GM12878 (cell line): ENCODE measurements at regions not wholly inside any gene's neighbourhood (a gene's known extent, or its start where the extent isn't known, plus 50 kb on each side); places are given as distances from the start of the nearest gene placed in this dataset.

Experiments used
- ATAC-seq: fragments of 200-7000 bp; cut with Tn5 transposase; 3 replicates; pipeline ENCODE4 v1.9.1; 2020; ENCODE audit warnings: mild to moderate bottlenecking, moderate library complexity
- BruUV-seq: library from RNA; stranded (reverse); fragments of 400-500 nt; replicated peaks from 2 replicates; lab custom pipeline; 2021; lab: Mats Ljungman, UMichigan
- CTCF ChIA-PET: fragments of 300-600 bp; sonication (Branson Sonifier 250); formaldehyde crosslinking; extraction: SDS; loops from one replicate; lab custom pipeline; 2021; ENCODE audit warnings: inconsistent platforms; lab: Yijun Ruan, JAX
- POLR2A ChIA-PET: fragments of 350-600 bp; formaldehyde crosslinking; extraction: SDS; loops from one replicate; lab custom pipeline; 2021; ENCODE audit warnings: inconsistent platforms; lab: Charles Lee
- RAD21 ChIA-PET: fragments of 300-600 bp; sonication (Branson Sonifier 250); formaldehyde crosslinking; loops from one replicate; lab custom pipeline; 2023; ENCODE audit warnings: antibody characterized with exemption; ENCODE audit not compliant: unreplicated experiment; lab: Charles Lee
- SMC1A ChIA-PET: fragments of 300-600 bp; sonication (Branson Sonifier 250); formaldehyde crosslinking; loops from one replicate; lab custom pipeline; 2023; ENCODE audit not compliant: unreplicated experiment, uncharacterized antibody; lab: Charles Lee
- DNase-seq: peaks from one replicate; pipeline ENCODE4 v3.0.0-alpha.2; 2011; ENCODE audit warnings: low read depth, low spot score
- FAIRE-seq: peaks from 3 replicates; lab custom pipeline; 2011; peaks lifted over from hg19 to GRCh38; lab: Jason Lieb, UNC
- H2AFZ ChIP-seq: 2 replicates; pipeline ENCODE4 v1.6.0; 2011; ENCODE audit warnings: low read depth, low read length, control low read depth; ENCODE audit not compliant: control insufficient read depth
- H3K27ac ChIP-seq: 2 replicates; pipeline ENCODE4 v1.5.1; 2011; ENCODE audit warnings: control low read depth; ENCODE audit not compliant: control insufficient read depth, insufficient read depth
- H3K27me3 ChIP-seq, 2 experiments: replicated peaks in 1 of 2; 2 replicates each; pipeline versions ENCODE4 v1.6.0 to v1.6.1; 2011; ENCODE audit warnings: low read length in 1 of 2; ENCODE audit not compliant: control insufficient read depth in 2 of 2, insufficient read depth in 2 of 2
- H3K36me3 ChIP-seq, 2 experiments: 2 replicates each; pipeline ENCODE4 v1.5.1; 2011; ENCODE audit warnings: low read length in 1 of 2; ENCODE audit not compliant: control insufficient read depth in 2 of 2, insufficient read depth in 2 of 2
- H3K4me1 ChIP-seq: 2 replicates; pipeline ENCODE4 v1.6.1; 2011; ENCODE audit warnings: mild to moderate bottlenecking, low read length, moderate library complexity, mixed read lengths; ENCODE audit not compliant: control insufficient read depth, insufficient read depth
- H3K4me2 ChIP-seq: 2 replicates; pipeline ENCODE4 v1.6.0; 2011; ENCODE audit warnings: control low read depth; ENCODE audit not compliant: control insufficient read depth, insufficient read depth
- H3K4me3 ChIP-seq: fragments of 200-600 bp; sonication (generic); 2 replicates; pipeline ENCODE4 v1.5.1; 2016
- H3K79me2 ChIP-seq: 2 replicates; pipeline ENCODE4 v1.6.0; 2011; ENCODE audit warnings: low read length; ENCODE audit not compliant: control insufficient read depth, insufficient read depth
- H3K9ac ChIP-seq: 2 replicates; pipeline ENCODE4 v1.8.0; 2011; ENCODE audit warnings: low read length, control low read depth, mixed read lengths; ENCODE audit not compliant: control insufficient read depth, insufficient read depth
- H3K9me3 ChIP-seq: replicated peaks from 3 replicates; pipeline ENCODE4 v1.5.1; 2011; ENCODE audit warnings: mild to moderate bottlenecking, low read length; ENCODE audit not compliant: control insufficient read depth, insufficient read depth
- H4K20me1 ChIP-seq: 2 replicates; pipeline ENCODE4 v1.6.0; 2011; ENCODE audit not compliant: control insufficient read depth, insufficient read depth
- ATF7 ChIP-seq: fragments of 450-650 bp; IDR thresholded peaks from 2 replicates; pipeline ENCODE4 v1.6.1; 2016; ENCODE audit warnings: low read depth, mild to moderate bottlenecking
- BHLHE40 ChIP-seq, 2 experiments: fragments of 450-650 bp in 1 of 2; IDR thresholded peaks; 2 replicates each; pipeline ENCODE4 v1.6.1; 2011 to 2017; ENCODE audit warnings: low read depth in 2 of 2, borderline replicate concordance in 1 of 2, improper control_type of control experiment in 1 of 2, low read length in 1 of 2, mild to moderate bottlenecking in 1 of 2
- CEBPB ChIP-seq, 2 experiments: fragments of 150-350 bp in 1 of 2; IDR thresholded peaks; 2 replicates each; pipeline ENCODE4 v1.6.1; 2012 to 2014; ENCODE audit warnings: low read depth in 2 of 2, low read length in 2 of 2, borderline replicate concordance in 1 of 2, inconsistent platforms in 1 of 2
- EGR1 ChIP-seq, 2 experiments: IDR thresholded peaks; 1 replicate in 1 of 2; 2 replicates in 1 of 2; pipeline ENCODE4 v1.6.1; 2011 to 2012; ENCODE audit warnings: low read depth in 2 of 2, low read length in 2 of 2, borderline replicate concordance in 1 of 2, mild to moderate bottlenecking in 1 of 2, moderate library complexity in 1 of 2
- JUNB ChIP-seq: IDR thresholded peaks from 2 replicates; pipeline ENCODE4 v1.6.1; 2016; ENCODE audit warnings: antibody characterized with exemption, mild to moderate bottlenecking
- LARP7 ChIP-seq: fragments of 450-650 bp; IDR thresholded peaks from 2 replicates; pipeline ENCODE4 v1.6.1; 2017; ENCODE audit warnings: mild to moderate bottlenecking
- NFIC ChIP-seq: IDR thresholded peaks from 2 replicates; pipeline ENCODE4 v1.6.1; 2012; ENCODE audit warnings: low read depth, mild to moderate bottlenecking, inconsistent platforms, low read length, moderate library complexity
- NFXL1 ChIP-seq: fragments of 450-650 bp; IDR thresholded peaks from 2 replicates; pipeline ENCODE4 v1.6.1; 2017; ENCODE audit warnings: antibody characterized with exemption, mild to moderate bottlenecking, borderline replicate concordance
- NR2C1 ChIP-seq: fragments of 450-650 bp; IDR thresholded peaks from 2 replicates; pipeline ENCODE4 v1.6.1; 2017; ENCODE audit warnings: antibody characterized with exemption, mild to moderate bottlenecking, moderate library complexity
- NR2F1 ChIP-seq: fragments of 450-650 bp; conservative IDR thresholded peaks from 2 replicates; pipeline ENCODE4 v1.6.1; 2017; ENCODE audit warnings: mild to moderate bottlenecking
- NRF1 ChIP-seq: conservative IDR thresholded peaks from 2 replicates; pipeline ENCODE4 v1.6.1; 2011; ENCODE audit warnings: mild to moderate bottlenecking, low read depth, low read length, improper control_type of control experiment
- PML ChIP-seq: IDR thresholded peaks from 2 replicates; pipeline ENCODE4 v1.6.1; 2012; ENCODE audit warnings: low read length, inconsistent platforms
- RCOR1 ChIP-seq: conservative IDR thresholded peaks from 2 replicates; pipeline ENCODE4 v1.6.1; 2012; ENCODE audit warnings: low read depth, low read length, improper control_type of control experiment
- RFX5 ChIP-seq: IDR thresholded peaks from 2 replicates; pipeline ENCODE4 v1.6.1; 2011; ENCODE audit warnings: low read depth, low read length, improper control_type of control experiment
- SIX5 ChIP-seq: IDR thresholded peaks from 2 replicates; pipeline ENCODE4 v1.6.1; 2011; ENCODE audit warnings: mild to moderate bottlenecking, low read depth, low read length, moderate library complexity; ENCODE audit not compliant: severe bottlenecking
- SMARCA5 ChIP-seq: fragments of 450-650 bp; IDR thresholded peaks from 2 replicates; pipeline ENCODE4 v1.6.1; 2017; ENCODE audit warnings: mild to moderate bottlenecking
- SREBF2 ChIP-seq: IDR thresholded peaks from 2 replicates; pipeline ENCODE4 v1.6.1; 2012; ENCODE audit warnings: mild to moderate bottlenecking, low read length
- SRF ChIP-seq, 2 experiments: IDR thresholded peaks; 2 replicates each; pipeline ENCODE4 v1.6.1; 2011; ENCODE audit warnings: low read depth in 2 of 2, low read length in 2 of 2, mild to moderate bottlenecking in 1 of 2, moderate library complexity in 1 of 2
- STAT1 ChIP-seq: fragments of 450-650 bp; conservative IDR thresholded peaks from 2 replicates; pipeline ENCODE4 v1.6.1; 2014; ENCODE audit warnings: antibody characterized with exemption, mild to moderate bottlenecking
- TCF7 ChIP-seq: IDR thresholded peaks from 2 replicates; pipeline ENCODE4 v1.6.1; 2014; ENCODE audit warnings: antibody characterized with exemption, borderline replicate concordance
- YY1 ChIP-seq: IDR thresholded peaks from 2 replicates; pipeline ENCODE4 v1.6.1; 2011; ENCODE audit warnings: low read depth, mild to moderate bottlenecking, low read length
- ZNF384 ChIP-seq: IDR thresholded peaks from 2 replicates; pipeline ENCODE4 v1.6.1; 2012; ENCODE audit warnings: low read depth, mild to moderate bottlenecking, low read length, improper control_type of control experiment, borderline replicate concordance
- WGBS: methylation state at CpG from one replicate; pipeline ENCODE4 v1.1.6; 2016; ENCODE audit warnings: low lambda C conversion rate; ENCODE audit not compliant: insufficient replicate concordance, insufficient coverage; ENCODE audit errors: missing lambda C conversion rate; 5-methylcytosine and 5-hydroxymethylcytosine counted together
- in situ Hi-C: fragments of 300-500 bp; cut with MboI; formaldehyde crosslinking; loops from 9 replicates; pipeline ENCODE4 v1.14.3; 2018; ENCODE audit warnings: mixed read lengths
- intact Hi-C: fragments of 100-400 bp; cut with micrococcal nuclease; formaldehyde crosslinking; loops from one replicate; pipeline ENCODE4 v1.14.2; 2022; ENCODE audit not compliant: unreplicated experiment
- TF ChIP-seq, protein P1 (sequence below): fragments of 450-650 bp; IDR thresholded peaks from 2 replicates; pipeline ENCODE4 v1.6.1; 2016; ENCODE audit warnings: mild to moderate bottlenecking
- TF ChIP-seq, protein P2 (sequence below): IDR thresholded peaks from 2 replicates; pipeline ENCODE4 v1.6.1; 2011; ENCODE audit warnings: borderline replicate concordance, low read depth, mild to moderate bottlenecking, moderate library complexity, mixed read lengths, low read length; ENCODE audit not compliant: insufficient read depth; ENCODE audit errors: extremely low read length

DNA sequence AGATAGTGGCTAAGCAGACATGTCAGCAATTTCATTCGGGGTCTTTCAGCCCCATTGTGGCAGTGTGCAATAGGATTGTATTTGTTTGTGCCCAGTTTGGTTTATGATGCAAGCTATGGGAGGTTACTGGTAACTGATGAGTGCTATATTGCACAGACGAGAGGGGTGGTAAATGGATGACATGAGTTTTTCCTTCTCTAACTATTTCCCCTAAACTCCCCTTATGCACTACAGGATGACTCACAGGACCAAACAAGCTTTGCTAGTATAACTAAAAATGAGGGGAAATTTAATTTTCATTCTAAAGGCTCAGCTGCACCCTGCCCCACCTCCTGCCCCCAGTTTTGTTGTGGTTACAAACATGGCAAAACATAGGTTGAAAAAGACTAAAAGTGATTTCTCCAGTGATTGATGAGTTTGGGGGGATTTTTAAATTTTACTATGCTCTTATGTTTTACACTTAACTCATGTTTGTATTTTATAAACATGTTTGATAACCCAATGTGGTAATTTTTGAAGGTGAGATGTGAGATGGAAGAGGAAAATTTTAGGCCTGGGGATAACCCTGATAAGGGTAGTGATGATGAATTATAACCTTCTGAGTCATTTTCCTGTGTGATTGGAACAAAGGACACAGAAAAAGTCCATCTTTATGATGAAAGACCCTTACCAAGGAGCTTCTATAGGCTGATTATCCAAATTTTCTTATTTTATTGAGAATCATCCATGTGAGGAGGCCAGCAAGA lies 60.8 kb upstream of the NAMPT start:
- CTCF ChIA-PET = interaction anchor here (1.0 to 3.2 kb wide), 4 partner anchors 13 to 169 kb away, joined by 3 to 20 read pairs (median 8); partner anchors contain the start of gene NAMPT
- in situ Hi-C loops (no loop called here), intact Hi-C loops (loop anchor here (1.0 to 5.0 kb wide), 4 partner anchors 59 to 168 kb away; no protein-coding TSS in a partner anchor)
- POLR2A ChIA-PET = interaction anchor here (0.6 to 6.3 kb wide), 7 partner anchors 9 to 234 kb away, joined by 3 to 47 read pairs (median 4); partner anchors contain the start of gene NAMPT
- no peak overlapping the region for H2AFZ ChIP-seq
- SMC1A ChIA-PET = interaction anchor here (0.9 to 6.3 kb wide), 13 partner anchors 9 to 167 kb away, joined by 3 to 60 read pairs (median 9); partner anchors contain the start of gene NAMPT
- H4K20me1 ChIP-seq = no peaks in the 10 kb centered on the region
- H3K9ac ChIP-seq = no peak overlapping the region
- FAIRE-seq = no peak
- H3K4me2 ChIP-seq = no peak overlapping the region
- RAD21 ChIA-PET = interaction anchor here (0.9 to 5.6 kb wide), 11 partner anchors 13 to 169 kb away, joined by 3 to 87 read pairs (median 11); partner anchors contain the start of gene NAMPT
- H3K36me3 ChIP-seq = no peaks in the 10 kb centered on the region
- 30% methylated on average over 2 of the region's 2 CpGs for WGBS
- peaks cover 19% of the 10 kb centered on the region; the same call in 2 of the 3 replicates for H3K9me3 ChIP-seq
- no peak for DNase-seq
- no peak overlapping the region for H3K4me3 ChIP-seq
- no peaks in the 10 kb centered on the region for H3K79me2 ChIP-seq
- H3K4me1 ChIP-seq = peaks cover 20% of the 10 kb centered on the region
- no peaks in the 10 kb centered on the region for H3K27me3 ChIP-seq
- peak; percentile 58 for ATAC-seq
- peak overlapping the region; percentile 80 for H3K27ac ChIP-seq
- BruUV-seq = no TSS peak
- TF ChIP-seq LARP7 (no peak), ZNF384 (no peak), TCF7 (no peak), SREBF2 (no peak), JUNB (0 out of 2 replicates have a peak, but pooled peaks have one; percentile 15), STAT1 (no peak), NR2F1 (peak; percentile 42; the same call in 1 of the 2 replicates), CEBPB (IDR thresholded peaks at IDR 0.05; ENCODE audit: borderline replicate concordance in 1 of 2, low read depth in 2 of 2, low read length in 2 of 2) (no peak), NFIC (no peak), EGR1 (IDR thresholded peaks at IDR 0.05; ENCODE audit: borderline replicate concordance in 1 of 2, low read depth in 2 of 2, low read length in 2 of 2) (no peak), PML (no peak), SIX5 (no peak), NR2C1 (no peak), RCOR1 (no peak), SRF (IDR thresholded peaks at IDR 0.05; ENCODE audit: low read depth in 2 of 2, low read length in 2 of 2) (no peak), BHLHE40 (IDR thresholded peaks at IDR 0.05; ENCODE audit: borderline replicate concordance in 1 of 2, low read depth in 2 of 2, low read length in 1 of 2) (peak in 1 of 2 experiments; percentile 13; a peak in 1 of 4 replicates), YY1 (no peak), RFX5 (no peak), ATF7 (peak; percentile 54; the same call in 1 of the 2 replicates), NRF1 (no peak), NFXL1 (no peak), SMARCA5 (no peak)
- TF ChIP-seq, protein P1, sequence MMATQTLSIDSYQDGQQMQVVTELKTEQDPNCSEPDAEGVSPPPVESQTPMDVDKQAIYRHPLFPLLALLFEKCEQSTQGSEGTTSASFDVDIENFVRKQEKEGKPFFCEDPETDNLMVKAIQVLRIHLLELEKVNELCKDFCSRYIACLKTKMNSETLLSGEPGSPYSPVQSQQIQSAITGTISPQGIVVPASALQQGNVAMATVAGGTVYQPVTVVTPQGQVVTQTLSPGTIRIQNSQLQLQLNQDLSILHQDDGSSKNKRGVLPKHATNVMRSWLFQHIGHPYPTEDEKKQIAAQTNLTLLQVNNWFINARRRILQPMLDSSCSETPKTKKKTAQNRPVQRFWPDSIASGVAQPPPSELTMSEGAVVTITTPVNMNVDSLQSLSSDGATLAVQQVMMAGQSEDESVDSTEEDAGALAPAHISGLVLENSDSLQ = peak; percentile 21; the same call in 1 of the 2 replicates
- TF ChIP-seq, protein P2, sequence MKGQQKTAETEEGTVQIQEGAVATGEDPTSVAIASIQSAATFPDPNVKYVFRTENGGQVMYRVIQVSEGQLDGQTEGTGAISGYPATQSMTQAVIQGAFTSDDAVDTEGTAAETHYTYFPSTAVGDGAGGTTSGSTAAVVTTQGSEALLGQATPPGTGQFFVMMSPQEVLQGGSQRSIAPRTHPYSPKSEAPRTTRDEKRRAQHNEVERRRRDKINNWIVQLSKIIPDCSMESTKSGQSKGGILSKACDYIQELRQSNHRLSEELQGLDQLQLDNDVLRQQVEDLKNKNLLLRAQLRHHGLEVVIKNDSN = no peak
